HG03060 (cell line): ENCODE measurements at regions not wholly inside any gene's neighbourhood (a gene's known extent, or its start where the extent isn't known, plus 50 kb on each side); places are given as distances from the start of the nearest gene placed in this dataset.
"Not testable (repeated sequence)": the region's sequence is repeated elsewhere in the genome, so short reads cannot be mapped to it uniquely, and the experiment has no call there.

Experiments used
- ATAC-seq: cut with Tn5 transposase; IDR thresholded peaks from one replicate; pipeline ENCODE4 v1.9.1; 2021; ENCODE audit warnings: low read depth, moderate number of reproducible peaks; ENCODE audit not compliant: unreplicated experiment

- no peak for ATAC-seq
Observed at GRCh38 chr5:174644923-174645322, 79.5 kb upstream of the MSX2 start.

GRCh38 chr5:174645677-174646076, 78.7 kb upstream of the MSX2 start:
- ATAC-seq, result no peak

- ATAC-seq, result not testable (repeated sequence)
Observed at GRCh38 chr5:174648618-174649017, 75.8 kb upstream of the MSX2 start.

GRCh38 chr5:174649391-174649790, 75.0 kb upstream of the MSX2 start:
- no peak for ATAC-seq

- ATAC-seq, result no peak
Observed at GRCh38 chr5:174654442-174654841, 69.9 kb upstream of the MSX2 start.

- ATAC-seq, result no peak
Observed at GRCh38 chr5:174655351-174655750, 69.0 kb upstream of the MSX2 start.

- no peak for ATAC-seq
Observed at GRCh38 chr5:174664180-174664850, 60.1 kb upstream of the MSX2 start.

GRCh38 chr5:174665347-174665746, 59.0 kb upstream of the MSX2 start:
- no peak for ATAC-seq

- ATAC-seq, result no peak
Observed at GRCh38 chr5:174667526-174667925, 56.9 kb upstream of the MSX2 start.

- no peak for ATAC-seq
Observed at GRCh38 chr5:174668349-174668748, 56.0 kb upstream of the MSX2 start.
